ENCODE measurements at regions not wholly inside any gene's neighbourhood (a gene's known extent, or its start where the extent isn't known, plus 50 kb on each side); places are given as distances from the start of the nearest gene placed in this dataset.
"Not testable (repeated sequence)": the region's sequence is repeated elsewhere in the genome, so short reads cannot be mapped to it uniquely, and the experiment has no call there.

GRCh38 chr4:127309369-127310102, 323.2 kb upstream of the INTU start:
- DNase-seq (ENCODE audit: low spot score), result no peak

- no peak for DNase-seq (ENCODE audit: low spot score)
Measured at GRCh38 chr4:127311371-127311770, 321.4 kb upstream of the INTU start.

DNA sequence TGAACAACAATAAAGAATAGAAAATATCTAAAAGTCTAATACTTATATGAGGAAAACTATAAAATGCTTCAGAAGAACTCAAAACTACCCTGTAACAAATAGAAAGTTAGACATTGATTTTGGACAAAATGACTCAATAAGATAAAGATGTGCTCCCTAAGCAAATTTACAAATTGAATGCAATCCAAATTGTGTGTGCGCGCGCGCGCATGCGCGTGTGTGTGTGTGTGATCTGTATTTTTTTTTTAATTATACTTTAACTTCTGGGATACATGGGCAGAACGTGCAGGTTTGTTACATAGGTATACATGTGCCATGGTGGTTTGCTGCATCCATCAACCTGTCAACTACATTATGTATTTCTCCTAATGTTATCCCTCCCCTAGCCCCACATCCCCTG, 320.8 kb upstream of the INTU start:
- DNase-seq (ENCODE audit: low spot score), result no peak

DNA sequence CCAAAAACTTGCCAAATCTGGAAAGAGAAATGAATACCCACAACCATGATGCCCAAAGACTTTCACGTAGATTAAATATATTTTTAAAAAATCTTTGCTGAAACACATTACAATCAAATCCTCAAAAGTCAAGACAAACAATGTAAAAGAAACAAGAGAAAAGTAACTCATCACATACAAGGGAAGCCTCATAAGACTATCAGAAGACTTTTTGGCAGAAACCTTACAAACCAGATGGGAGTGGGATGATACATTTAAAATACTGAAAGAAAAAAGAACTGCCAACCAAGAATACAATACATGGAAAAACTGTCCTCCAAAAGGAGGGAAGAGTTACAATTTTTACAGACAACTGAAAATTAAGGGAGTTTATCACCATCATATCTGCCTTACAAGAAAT, 319.0 kb upstream of the INTU start:
- DNase-seq (ENCODE audit: low spot score), result no peak

GRCh38 chr4:127327491-127327890, 305.3 kb upstream of the INTU start:
- DNase-seq (ENCODE audit: low spot score), result no peak

- DNase-seq (ENCODE audit: low spot score), result no peak
Measured at GRCh38 chr4:127335073-127335620, 297.6 kb upstream of the INTU start.

- DNase-seq (ENCODE audit: low spot score), result no peak
Measured at GRCh38 chr4:127335732-127336131, 297.0 kb upstream of the INTU start.

- not testable (repeated sequence) for DNase-seq (ENCODE audit: low spot score)
Measured at GRCh38 chr4:127343123-127343522, 289.6 kb upstream of the INTU start.

- no peak for DNase-seq (ENCODE audit: low spot score)
Measured at GRCh38 chr4:127344071-127344470, 288.7 kb upstream of the INTU start.

DNA sequence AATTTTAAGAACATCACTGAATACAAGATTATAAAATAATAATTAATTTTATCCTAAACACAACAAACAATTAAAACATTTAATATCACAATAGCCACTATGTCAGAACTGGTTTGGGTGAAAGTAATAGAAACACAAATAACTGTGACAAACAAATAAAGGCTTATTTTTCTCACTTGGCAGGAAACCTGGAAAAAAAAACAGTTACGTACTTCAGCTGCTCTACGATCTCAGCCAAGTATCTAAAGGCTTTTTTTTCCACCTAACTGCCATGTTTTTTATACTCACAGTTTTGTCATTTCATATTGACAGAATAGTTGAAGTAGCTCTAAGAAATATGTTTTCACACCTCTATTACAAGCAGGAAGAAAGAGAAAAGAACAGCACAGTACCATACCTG, 284.8 kb upstream of the INTU start:
- no peak for DNase-seq (ENCODE audit: low spot score)

DNA sequence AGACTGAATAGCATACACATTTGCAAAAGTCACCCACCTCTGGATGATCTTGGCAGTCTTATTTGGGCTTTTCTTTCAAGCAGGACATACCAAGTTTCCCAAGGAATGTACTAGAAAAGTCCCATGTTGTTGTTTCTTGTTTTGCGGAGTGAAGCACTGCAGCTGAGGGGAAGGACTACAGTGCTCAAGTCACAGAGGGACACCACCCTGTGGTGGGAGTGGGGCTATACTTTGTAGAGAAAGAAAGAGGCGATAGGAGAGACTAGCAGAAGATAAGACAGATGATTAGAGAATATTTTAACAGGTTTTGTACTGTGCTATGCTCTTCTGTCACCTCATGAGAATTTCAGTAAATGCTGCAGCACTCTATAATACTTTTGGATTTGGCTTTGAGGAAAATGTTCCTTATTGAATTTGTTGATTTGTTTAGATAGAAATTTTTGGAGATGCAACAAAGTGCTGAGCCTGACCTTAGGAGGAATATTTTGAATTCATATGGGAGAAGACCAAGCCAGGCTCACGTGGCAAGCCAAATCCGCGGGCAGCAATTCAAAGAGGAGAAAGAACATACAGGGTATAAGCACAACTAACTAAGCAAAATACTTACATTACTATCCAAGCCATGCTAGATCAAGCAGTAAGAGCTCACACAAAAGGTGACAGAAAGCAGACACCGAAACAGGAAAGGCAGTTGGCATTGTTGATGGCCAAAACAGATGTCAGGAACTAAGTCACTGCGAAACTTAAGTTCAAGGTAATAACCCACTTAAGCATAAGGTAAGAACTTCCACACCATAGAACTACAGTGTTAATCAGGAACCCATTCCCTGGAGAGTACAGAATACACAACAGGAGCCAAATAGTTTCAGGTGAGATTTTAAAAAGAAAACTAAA, 280.3 kb upstream of the INTU start:
- DNase-seq (ENCODE audit: low spot score), result no peak

DNA sequence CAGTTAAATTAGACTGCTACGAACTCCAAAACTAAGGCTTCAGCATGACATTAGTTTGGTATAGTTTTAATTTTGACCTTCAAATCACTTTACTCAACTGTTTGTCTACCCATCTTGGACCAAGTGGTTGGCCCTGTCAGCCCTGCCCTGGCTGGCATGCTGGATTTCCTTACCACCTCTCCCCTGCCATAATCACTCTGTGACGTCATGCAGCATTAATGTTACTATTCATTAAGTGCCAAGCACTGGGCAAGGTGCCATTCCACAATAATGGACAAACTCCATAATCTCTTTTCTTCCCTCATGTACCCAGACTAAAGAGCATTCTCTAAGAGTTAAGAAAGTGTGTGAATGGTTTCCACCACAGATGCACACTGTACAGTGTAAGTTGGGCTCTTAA, 277.0 kb upstream of the INTU start:
- no peak for DNase-seq (ENCODE audit: low spot score)

- DNase-seq (ENCODE audit: low spot score), result no peak
Measured at GRCh38 chr4:127357765-127358164, 275.0 kb upstream of the INTU start.

DNA sequence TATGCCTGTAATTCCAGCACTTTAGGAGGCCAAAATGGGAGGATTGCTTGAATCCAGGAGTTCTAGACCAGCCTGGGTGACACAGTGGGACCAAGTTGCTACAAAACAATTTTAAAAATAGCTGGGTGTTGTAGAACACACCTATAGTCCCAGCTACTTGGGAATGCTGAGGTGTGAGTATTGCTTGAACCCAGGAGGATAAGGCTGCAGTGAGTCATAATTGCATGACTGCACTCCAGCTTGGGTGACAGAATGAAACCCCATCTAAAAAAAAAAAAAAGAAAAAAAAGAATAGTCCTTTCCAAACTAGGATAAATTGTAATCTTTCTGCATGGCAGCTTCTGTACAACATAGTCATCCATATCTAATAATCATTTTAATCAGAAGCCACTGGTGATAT, 270.1 kb upstream of the INTU start:
- no peak for DNase-seq (ENCODE audit: low spot score)

- DNase-seq (ENCODE audit: low spot score), result no peak
Measured at GRCh38 chr4:127364397-127364796, 268.4 kb upstream of the INTU start.

DNA sequence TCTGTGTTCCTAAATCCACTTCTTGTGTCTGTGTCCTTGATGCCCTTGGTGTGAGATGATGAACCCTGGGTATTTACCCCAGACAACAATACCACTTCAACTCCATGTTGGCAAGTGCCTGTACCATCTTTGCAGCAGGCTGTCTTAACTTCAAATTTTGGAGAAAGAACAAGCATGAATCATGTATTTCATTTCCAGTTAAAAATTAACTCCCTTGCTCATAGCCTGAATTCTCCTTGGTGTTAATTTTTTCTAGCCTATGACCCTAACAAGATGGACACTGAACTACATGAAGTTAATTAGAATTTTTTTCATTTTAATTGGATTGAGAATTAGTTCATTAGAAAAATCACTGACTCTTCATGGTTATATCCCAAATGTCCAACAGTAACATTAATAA, 267.8 kb upstream of the INTU start:
- DNase-seq (ENCODE audit: low spot score), result no peak

- no peak for DNase-seq (ENCODE audit: low spot score)
Measured at GRCh38 chr4:127370604-127371003, 262.2 kb upstream of the INTU start.

DNA sequence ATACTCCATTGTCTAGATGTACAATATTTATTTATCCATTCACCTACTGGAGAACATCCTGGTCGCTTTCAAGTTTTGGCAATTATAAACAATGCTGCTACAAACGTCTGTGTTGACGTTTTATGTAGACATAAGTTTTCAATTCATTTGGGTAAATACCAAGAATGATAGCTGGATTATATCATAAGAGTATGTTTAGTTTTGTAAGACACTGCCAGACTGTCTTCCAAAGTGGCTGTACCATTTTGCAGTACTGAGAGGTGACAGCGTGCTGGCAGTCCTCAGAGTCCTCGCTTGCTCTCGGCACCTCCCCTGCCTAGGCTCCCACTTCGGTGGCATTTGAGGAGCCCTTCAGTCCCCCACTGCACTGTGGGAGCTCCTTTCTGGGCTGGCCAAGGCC, 253.3 kb upstream of the INTU start:
- no peak for DNase-seq (ENCODE audit: low spot score)

GRCh38 chr4:127379948-127380347, 252.8 kb upstream of the INTU start:
- not testable (repeated sequence) for DNase-seq (ENCODE audit: low spot score)

GRCh38 chr4:127383666-127384065, 249.1 kb upstream of the INTU start:
- DNase-seq (ENCODE audit: low spot score), result no peak

- no peak for DNase-seq (ENCODE audit: low spot score)
Measured at GRCh38 chr4:127394516-127394915, 238.2 kb upstream of the INTU start.

DNA sequence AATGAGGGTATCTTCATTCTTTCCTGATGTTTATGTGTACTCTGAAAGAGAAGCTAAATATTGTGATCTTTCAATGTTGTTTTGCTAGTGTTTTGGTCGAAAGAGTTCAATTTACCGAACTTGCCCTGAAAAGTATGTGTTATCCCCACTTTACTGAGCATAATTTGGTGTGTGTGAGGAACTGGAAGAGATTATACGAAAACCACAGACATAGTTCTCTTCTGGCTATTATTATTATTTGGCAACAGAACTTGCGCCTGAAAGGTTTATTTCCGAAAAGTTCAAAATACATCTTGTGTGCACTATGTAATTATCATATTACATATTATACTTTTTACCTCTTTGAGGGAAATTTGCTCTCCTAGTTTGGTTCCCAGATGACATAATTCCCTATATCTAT, 232.5 kb upstream of the INTU start:
- DNase-seq (ENCODE audit: low spot score), result no peak

- DNase-seq (ENCODE audit: low spot score), result peak; percentile 82
Measured at GRCh38 chr4:127400731-127401346, 231.9 kb upstream of the INTU start.

All from RKO (cell line).